OCI-LY1 (cell line): ENCODE measurements at regions not wholly inside any gene's neighbourhood (a gene's known extent, or its start where the extent isn't known, plus 50 kb on each side); places are given as distances from the start of the nearest gene placed in this dataset.

Source experiments
- EZH2 ChIP-seq: fragments of 200-600 bp; sonication (generic), shearing (Covaris generic); IDR thresholded peaks from 2 replicates; pipeline ENCODE4 v1.8.0; 2017; ENCODE audit warnings: borderline replicate concordance, mixed run types, mild to moderate bottlenecking, antibody characterized with exemption, low read length, moderate library complexity, mixed read lengths
- TF ChIP-seq, protein P1 (sequence below): fragments of 200-600 bp; sonication (generic), shearing (Covaris generic); IDR thresholded peaks from 2 replicates; pipeline ENCODE4 v1.5.1; 2017; ENCODE audit warnings: mild to moderate bottlenecking, antibody characterized with exemption, low read length, moderate library complexity, mixed read lengths

DNA sequence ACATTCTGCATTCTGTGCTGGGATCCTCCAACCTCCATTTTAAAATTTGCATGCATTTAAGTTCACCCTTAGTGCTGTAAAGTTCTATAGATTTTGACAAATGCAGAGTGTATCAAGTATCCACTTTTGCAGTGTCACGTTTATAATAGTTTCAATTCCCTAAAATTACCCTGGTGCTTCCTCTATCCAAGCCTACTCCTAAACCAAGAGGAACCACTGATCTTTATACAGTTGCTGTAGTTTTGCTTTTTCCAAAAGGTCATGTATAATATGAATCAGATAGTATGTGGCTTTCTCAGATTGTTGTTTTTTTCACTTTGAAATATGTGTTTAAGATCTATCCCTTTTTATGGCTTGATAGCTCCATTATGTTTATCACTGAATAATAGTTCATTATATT lies 468.4 kb upstream of the CDH6 start:
- TF ChIP-seq, protein P1, sequence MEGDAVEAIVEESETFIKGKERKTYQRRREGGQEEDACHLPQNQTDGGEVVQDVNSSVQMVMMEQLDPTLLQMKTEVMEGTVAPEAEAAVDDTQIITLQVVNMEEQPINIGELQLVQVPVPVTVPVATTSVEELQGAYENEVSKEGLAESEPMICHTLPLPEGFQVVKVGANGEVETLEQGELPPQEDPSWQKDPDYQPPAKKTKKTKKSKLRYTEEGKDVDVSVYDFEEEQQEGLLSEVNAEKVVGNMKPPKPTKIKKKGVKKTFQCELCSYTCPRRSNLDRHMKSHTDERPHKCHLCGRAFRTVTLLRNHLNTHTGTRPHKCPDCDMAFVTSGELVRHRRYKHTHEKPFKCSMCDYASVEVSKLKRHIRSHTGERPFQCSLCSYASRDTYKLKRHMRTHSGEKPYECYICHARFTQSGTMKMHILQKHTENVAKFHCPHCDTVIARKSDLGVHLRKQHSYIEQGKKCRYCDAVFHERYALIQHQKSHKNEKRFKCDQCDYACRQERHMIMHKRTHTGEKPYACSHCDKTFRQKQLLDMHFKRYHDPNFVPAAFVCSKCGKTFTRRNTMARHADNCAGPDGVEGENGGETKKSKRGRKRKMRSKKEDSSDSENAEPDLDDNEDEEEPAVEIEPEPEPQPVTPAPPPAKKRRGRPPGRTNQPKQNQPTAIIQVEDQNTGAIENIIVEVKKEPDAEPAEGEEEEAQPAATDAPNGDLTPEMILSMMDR, result no peak
- no peak for TF ChIP-seq EZH2
